Effector memory CD4-positive, alpha-beta T cell (primary cell): ENCODE measurements at regions not wholly inside any gene's neighbourhood (a gene's known extent, or its start where the extent isn't known, plus 50 kb on each side); places are given as distances from the start of the nearest gene placed in this dataset.
"Not testable (repeated sequence)": the region's sequence is repeated elsewhere in the genome, so short reads cannot be mapped to it uniquely, and the experiment has no call there.

Experiments
- DNase-seq, 3 donors: peaks; one replicate each; pipeline ENCODE4 v3.0.0-alpha.2; 2020
- H3K27ac ChIP-seq: 2 replicates; pipeline ENCODE4 v1.7.0; 2013; ENCODE audit warnings: mild to moderate bottlenecking, low read length, moderate library complexity; ENCODE audit not compliant: insufficient read depth, poor library complexity, severe bottlenecking
- H3K27me3 ChIP-seq: replicated peaks from 2 replicates; pipeline ENCODE4 v1.7.0; 2013; ENCODE audit warnings: mild to moderate bottlenecking, low read length; ENCODE audit not compliant: insufficient read depth, control insufficient read depth, poor library complexity, severe bottlenecking
- H3K36me3 ChIP-seq: 2 replicates; pipeline ENCODE4 v1.7.0; 2013; ENCODE audit warnings: mild to moderate bottlenecking, low read length, moderate library complexity; ENCODE audit not compliant: control insufficient read depth, insufficient read depth
- H3K4me1 ChIP-seq: 2 replicates; pipeline ENCODE4 v1.7.0; 2013; ENCODE audit warnings: low read length, mild to moderate bottlenecking; ENCODE audit not compliant: control insufficient read depth, insufficient read depth, poor library complexity, severe bottlenecking
- H3K4me3 ChIP-seq: 2 replicates; pipeline ENCODE4 v1.7.0; 2013; ENCODE audit warnings: low read length, low read depth, mild to moderate bottlenecking; ENCODE audit not compliant: insufficient read depth, poor library complexity, severe bottlenecking
- H3K9me3 ChIP-seq: 2 replicates; pipeline ENCODE4 v1.7.0; 2013; ENCODE audit warnings: mild to moderate bottlenecking, low read length, moderate library complexity; ENCODE audit not compliant: control insufficient read depth

DNA sequence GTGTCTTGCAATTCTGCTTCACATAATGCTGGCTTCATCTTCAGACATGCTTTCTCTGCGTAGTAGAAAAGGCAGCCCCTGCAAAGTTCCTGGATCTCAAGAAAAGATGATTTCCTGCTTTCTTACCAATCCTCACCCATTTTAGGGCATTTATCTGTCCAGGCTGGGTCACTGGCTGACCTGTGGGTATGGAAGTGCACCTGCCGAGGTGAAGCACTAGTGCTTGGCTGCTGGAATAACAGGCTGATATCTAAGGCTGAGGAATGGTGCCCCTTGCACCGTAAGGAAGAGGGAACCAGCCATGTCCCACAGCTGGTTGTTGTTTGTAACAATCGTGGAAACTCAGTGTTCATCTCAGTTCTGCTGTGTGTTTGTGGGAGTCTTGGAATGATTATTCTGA lies 138.0 kb upstream of the KLF6 start:
- Histone ChIP-seq H3K27ac (no peak overlapping the region), H3K4me3 (no peak overlapping the region), H3K4me1 (no peaks in the 10 kb centered on the region), H3K36me3 (no peaks in the 10 kb centered on the region), H3K27me3 (no peaks in the 10 kb centered on the region), H3K9me3 (no peaks in the 10 kb centered on the region)
- no peak for DNase-seq

DNA sequence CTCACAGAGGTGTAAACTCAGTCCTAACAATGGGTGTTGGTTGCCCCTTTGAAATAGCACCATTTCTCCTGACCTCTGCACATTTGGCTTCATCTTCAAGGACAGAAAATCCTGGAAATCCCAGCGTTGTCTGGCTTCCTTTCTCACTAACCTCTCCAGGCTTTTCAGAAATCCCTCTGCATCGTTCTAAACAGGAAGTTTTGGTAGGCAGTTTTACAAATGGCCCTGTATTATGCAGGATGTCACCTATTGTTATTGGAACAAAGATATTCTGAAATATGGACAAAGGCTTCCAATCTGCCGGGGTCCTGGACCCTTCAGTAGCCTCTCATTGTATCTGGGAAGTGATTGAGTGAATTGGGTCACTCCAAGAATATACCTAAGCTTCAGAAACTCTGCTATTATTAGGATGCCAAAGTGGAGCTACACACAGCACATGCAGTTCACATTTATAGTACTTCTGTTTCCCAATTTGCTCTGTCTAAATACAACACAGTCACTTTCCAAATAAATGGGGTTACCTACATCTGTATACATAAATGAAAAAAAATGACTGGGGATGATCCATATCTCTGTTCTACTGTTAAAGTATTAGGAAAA lies 134.8 kb upstream of the KLF6 start:
- Histone ChIP-seq H3K27ac (no peak overlapping the region), H3K27me3 (no peaks in the 10 kb centered on the region), H3K4me3 (no peak overlapping the region), H3K9me3 (no peaks in the 10 kb centered on the region), H3K36me3 (no peaks in the 10 kb centered on the region), H3K4me1 (no peaks in the 10 kb centered on the region)
- DNase-seq = no peak

DNA sequence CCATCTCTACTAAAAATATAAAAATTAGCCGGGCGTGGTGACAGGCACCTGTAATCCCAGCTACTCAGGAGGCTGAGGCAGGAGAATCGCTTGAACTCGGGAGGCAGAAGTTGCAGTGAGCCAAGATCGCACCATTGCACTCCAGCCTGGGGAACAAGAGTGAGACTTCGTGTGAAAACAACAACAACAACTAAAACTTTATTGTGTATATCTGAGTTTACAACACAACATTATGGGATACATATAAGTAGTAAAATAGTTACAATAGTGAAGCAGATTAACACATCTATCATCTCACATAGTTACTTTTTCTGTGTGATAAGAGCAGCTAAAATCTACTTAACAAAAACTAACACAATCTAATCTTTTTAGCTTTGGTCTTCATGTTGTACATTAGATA lies 132.4 kb upstream of the KLF6 start:
- H3K27me3 ChIP-seq, H3K9me3 ChIP-seq, DNase-seq, H3K27ac ChIP-seq, H3K36me3 ChIP-seq, H3K4me3 ChIP-seq, H3K4me1 ChIP-seq: not testable (repeated sequence)

DNA sequence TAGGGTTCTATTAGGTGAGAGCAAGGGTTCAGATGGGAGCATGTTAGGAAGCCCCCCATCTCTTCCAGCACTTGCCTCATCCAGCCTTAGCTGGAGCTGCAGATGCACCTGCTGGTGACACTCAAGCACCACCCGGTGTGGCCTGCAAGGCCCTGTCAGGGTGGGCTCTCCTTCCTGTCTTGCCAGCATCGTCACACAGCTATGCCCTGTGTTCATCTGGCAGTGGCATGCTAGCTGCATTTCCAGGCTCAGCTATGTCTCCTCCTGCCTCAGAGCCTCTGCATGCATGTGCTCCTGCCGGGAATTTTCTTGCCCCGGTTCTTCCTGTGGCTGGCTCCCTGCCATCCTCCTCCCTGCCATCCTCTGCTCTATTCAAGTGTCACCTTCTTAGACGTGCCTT lies 129.7 kb upstream of the KLF6 start:
- H3K4me1 ChIP-seq = no peaks in the 10 kb centered on the region
- no peaks in the 10 kb centered on the region for H3K36me3 ChIP-seq
- DNase-seq = no peak
- H3K9me3 ChIP-seq = no peaks in the 10 kb centered on the region
- no peak overlapping the region for H3K27ac ChIP-seq
- no peaks in the 10 kb centered on the region for H3K27me3 ChIP-seq
- no peak overlapping the region for H3K4me3 ChIP-seq

DNA sequence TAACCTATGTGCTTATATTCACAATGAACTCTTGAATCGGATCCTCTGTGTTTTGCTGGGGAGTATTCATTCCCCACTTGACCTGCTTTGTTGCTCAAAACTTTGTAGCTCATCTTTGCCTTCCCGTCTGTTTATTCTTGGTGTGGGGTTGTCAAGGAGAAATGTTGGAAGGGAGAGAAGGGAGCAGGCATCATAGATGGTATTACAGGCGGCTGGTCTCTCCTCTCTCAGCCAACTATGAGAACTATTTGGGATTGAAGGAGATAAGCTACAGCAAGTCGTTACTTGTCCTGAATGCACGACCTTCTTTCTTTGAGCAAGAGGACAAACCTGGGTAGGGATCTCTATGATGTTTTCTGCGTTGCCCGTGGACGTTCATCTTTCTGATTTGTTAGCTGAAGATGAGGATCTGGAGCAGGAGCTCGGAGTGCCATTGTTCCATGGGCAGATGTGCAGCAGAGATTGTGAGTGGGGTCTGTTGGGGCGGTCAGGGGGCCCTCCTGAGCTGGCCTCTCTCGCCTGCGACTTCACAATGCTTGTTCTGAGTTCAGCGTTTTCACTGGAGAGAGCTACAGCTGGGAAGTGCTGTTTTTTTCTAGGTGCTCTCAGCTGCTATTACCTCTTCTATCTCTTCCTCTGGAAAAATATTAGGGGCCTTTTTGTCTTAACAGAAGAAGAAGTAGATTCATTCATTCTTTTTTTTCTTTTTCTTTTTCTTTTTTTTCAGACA lies 126.9 kb upstream of the KLF6 start:
- H3K4me1 ChIP-seq = no peaks in the 10 kb centered on the region
- H3K36me3 ChIP-seq = no peaks in the 10 kb centered on the region
- no peak overlapping the region for H3K4me3 ChIP-seq
- no peaks in the 10 kb centered on the region for H3K27me3 ChIP-seq
- DNase-seq = no peak
- no peaks in the 10 kb centered on the region for H3K9me3 ChIP-seq
- no peak overlapping the region for H3K27ac ChIP-seq

DNA sequence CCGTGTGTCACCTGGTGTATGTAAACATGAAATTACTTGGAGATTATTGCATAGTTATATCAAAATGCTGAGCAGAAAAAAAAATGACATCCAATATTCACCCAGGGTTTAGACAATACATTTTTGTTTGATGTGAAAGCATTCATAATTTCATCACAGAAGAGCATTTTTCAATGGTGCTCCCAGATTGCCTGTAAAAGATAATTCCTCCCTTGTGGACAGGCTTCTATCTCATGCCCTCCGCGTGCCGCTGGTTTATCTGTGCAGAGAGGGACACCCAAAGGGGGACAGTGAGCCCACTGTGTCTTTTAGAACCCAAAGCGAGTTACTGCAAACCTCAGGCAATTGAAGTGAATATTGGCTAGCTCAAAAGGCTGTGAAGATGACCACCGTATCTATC lies 126.2 kb upstream of the KLF6 start:
- Histone ChIP-seq H3K27ac (no peak overlapping the region), H3K27me3 (no peaks in the 10 kb centered on the region), H3K4me1 (no peaks in the 10 kb centered on the region), H3K4me3 (no peak overlapping the region), H3K36me3 (no peaks in the 10 kb centered on the region), H3K9me3 (no peaks in the 10 kb centered on the region)
- DNase-seq = no peak

DNA sequence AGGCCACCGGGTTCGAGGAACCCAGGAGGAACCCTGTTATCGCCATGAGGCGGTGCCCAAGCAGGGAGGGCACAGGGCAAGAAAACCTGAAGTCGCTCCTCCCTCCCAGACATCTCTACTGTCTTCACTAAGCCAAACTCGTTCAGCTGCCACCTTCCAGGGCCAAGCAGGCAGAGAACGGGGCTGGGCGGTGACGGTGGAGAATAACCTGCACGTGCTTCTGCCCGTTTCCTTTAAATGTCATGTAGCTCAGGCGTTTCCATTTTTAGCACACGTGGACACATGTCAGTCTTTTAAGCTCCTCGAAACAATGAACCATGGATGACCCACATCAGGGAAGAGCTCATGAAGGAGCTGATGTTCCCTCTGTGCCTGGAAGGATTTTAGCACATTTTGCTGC lies 124.3 kb upstream of the KLF6 start:
- Histone ChIP-seq H3K9me3 (no peaks in the 10 kb centered on the region), H3K4me3 (no peak overlapping the region), H3K27ac (no peak overlapping the region), H3K36me3 (no peaks in the 10 kb centered on the region), H3K27me3 (no peaks in the 10 kb centered on the region), H3K4me1 (no peaks in the 10 kb centered on the region)
- DNase-seq = no peak

DNA sequence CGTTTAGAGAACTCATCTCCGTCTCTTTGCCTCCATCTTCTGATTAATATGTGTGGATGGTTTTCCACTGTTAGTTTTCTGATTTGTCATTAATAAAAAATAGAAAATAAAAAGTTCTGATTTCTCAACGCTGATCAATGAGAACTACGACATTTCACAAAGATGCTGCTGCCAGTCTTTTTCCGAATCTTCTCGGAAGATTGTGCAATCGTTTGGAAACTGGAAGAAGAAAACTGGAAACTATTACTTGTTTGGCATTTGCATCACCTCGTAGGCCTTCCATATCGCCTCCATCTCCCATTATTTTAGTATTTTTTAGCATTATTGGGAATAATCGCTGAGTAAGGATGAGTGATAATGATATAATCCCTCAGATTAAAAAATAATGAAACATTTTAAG lies 123.2 kb upstream of the KLF6 start:
- Histone ChIP-seq H3K27me3 (no peaks in the 10 kb centered on the region), H3K4me1 (peaks cover under 1% of the 10 kb centered on the region), H3K36me3 (no peaks in the 10 kb centered on the region), H3K9me3 (no peaks in the 10 kb centered on the region), H3K27ac (no peak overlapping the region), H3K4me3 (no peak overlapping the region)
- DNase-seq = no peak

DNA sequence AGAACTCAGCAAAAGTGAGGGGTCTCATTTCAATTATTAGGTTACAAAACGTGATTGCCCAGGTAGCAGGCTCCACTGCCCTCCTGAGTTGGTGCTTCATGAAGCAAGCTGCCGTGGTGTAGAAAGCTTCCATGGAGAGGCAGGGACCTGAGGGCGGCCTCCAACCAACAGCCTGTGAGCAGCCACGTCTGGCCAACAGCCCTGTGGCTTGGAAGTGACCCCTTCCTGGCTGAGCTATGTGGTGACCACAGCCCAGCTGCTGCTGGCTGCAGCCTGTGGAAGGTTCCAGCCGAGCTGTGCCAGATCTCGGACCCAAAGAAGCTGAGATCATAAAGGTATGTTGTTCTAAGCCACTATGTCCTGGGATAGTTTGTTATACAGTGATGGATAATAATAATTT lies 122.5 kb upstream of the KLF6 start:
- H3K27ac ChIP-seq = no peak overlapping the region

DNA sequence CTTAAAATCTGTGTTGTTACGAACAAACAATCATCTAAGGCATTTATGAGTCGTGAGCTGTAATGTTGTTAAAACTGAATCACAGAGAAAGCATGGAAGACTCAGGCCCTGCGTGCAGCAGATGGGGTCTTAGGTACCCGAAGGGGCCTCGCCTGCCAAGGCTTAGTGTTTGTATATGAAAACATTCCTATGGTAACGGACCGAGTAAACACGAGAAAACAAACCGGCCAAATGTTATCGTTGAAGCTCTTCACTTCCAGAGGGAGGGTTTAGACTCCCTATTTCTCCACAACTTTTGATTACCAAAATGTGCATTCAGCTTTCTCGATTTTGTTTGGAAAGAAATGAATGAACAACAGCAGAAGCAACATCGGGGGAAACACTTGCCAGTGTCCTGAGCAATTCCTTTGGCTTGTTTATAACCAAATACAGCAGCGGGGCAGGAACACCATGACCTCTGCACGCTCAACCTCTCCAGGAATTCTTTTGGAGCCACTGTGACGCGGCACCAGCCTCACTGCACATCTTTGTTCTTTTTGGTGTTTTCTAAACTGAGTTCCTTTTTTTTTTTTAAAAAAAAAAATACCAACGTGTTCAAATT lies 121.6 kb upstream of the KLF6 start:
- no peaks in the 10 kb centered on the region for H3K9me3 ChIP-seq
- no peaks in the 10 kb centered on the region for H3K27me3 ChIP-seq
- no peak overlapping the region for H3K4me3 ChIP-seq
- DNase-seq = no peak
- H3K4me1 ChIP-seq = peaks cover 13% of the 10 kb centered on the region
- H3K36me3 ChIP-seq = no peaks in the 10 kb centered on the region
- H3K27ac ChIP-seq = no peak overlapping the region

More for the DNA sequence above, 122.5 kb upstream of the KLF6 start:
- Histone ChIP-seq H3K27me3 (no peaks in the 10 kb centered on the region), H3K4me1 (peaks cover 7% of the 10 kb centered on the region), H3K9me3 (no peaks in the 10 kb centered on the region), H3K36me3 (no peaks in the 10 kb centered on the region), H3K4me3 (no peak overlapping the region)
- DNase-seq = no peak
